ENCODE measurements at regions not wholly inside any gene's neighbourhood (a gene's known extent, or its start where the extent isn't known, plus 50 kb on each side); places are given as distances from the start of the nearest gene placed in this dataset.

DNA sequence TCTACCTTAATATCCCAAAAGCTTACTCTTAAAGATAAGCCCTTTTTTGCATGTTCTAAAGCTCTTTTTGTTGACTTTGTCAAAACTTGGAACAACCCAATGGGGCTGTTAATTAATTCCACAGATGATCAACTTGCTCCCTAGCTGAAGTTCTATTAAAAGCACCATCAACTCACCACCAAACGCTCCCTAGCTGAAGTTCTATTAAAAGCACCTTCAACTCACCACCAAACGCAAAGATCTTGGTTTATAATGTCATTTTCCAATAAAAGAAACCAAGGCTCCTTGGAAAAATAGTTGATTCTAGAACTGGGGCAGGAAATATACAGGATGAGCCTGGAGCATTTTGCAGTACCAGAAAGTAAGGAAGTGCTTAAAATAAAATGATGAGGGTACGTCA is 122.3 kb upstream of the STT3B start (continued):
- TF ChIP-seq, protein P1, sequence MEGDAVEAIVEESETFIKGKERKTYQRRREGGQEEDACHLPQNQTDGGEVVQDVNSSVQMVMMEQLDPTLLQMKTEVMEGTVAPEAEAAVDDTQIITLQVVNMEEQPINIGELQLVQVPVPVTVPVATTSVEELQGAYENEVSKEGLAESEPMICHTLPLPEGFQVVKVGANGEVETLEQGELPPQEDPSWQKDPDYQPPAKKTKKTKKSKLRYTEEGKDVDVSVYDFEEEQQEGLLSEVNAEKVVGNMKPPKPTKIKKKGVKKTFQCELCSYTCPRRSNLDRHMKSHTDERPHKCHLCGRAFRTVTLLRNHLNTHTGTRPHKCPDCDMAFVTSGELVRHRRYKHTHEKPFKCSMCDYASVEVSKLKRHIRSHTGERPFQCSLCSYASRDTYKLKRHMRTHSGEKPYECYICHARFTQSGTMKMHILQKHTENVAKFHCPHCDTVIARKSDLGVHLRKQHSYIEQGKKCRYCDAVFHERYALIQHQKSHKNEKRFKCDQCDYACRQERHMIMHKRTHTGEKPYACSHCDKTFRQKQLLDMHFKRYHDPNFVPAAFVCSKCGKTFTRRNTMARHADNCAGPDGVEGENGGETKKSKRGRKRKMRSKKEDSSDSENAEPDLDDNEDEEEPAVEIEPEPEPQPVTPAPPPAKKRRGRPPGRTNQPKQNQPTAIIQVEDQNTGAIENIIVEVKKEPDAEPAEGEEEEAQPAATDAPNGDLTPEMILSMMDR (IDR thresholded peaks at IDR 0.05 in 2 of 3, conservative IDR thresholded peaks at IDR 0.05 in 1 of 3; ENCODE audit: borderline replicate concordance in 1 of 3, insufficient read depth in 1 of 3, low read depth in 2 of 3, low read length in 2 of 3) = no peak
- no peak for TF ChIP-seq SIN3A (IDR thresholded peaks at IDR 0.05; ENCODE audit: low read depth)

DNA sequence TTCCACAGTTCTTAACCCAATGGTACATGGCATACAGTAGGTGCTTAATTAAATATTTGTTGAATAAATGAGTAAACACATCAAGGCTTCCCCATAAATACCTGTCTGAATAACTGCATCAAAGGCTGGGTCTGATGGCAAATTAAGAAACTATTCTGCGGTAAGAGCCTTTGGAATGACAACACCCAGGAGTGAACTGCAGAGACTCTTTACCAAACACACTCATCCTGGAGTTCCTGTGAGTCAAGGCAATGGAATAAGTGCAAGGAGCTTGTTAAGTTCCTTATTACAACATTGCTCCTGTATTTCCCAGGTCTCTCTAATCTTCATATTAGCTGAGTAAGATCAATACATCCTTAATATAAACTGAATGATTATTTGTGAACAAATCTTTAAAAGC is 119.9 kb upstream of the STT3B start:
- Histone ChIP-seq H3K9me2 (ENCODE audit: insufficient read depth) (no peaks in the 10 kb centered on the region), H3K27ac (ENCODE audit: low read depth, low read length) (no peak overlapping the region), H3K4me3 (replicated peaks in 1 of 2; ENCODE audit: low read depth in 1 of 2, low read length in 2 of 2) (no peak overlapping the region), H3K4me1 (ENCODE audit: control insufficient read depth in 1 of 2, insufficient read depth in 2 of 2, low read length in 2 of 2) (no peaks in the 10 kb centered on the region), H3K36me3 (ENCODE audit: control insufficient read depth in 1 of 2, insufficient read depth in 2 of 2, low read length in 2 of 2) (no peaks in the 10 kb centered on the region), H3K9me3 (ENCODE audit: control insufficient read depth in 1 of 2, insufficient read depth in 1 of 2, low read depth in 1 of 2, low read length in 2 of 2) (no peaks in the 10 kb centered on the region), H3K4me2 (ENCODE audit: low read length) (no peak overlapping the region), H3K9ac (ENCODE audit: low read length) (no peak overlapping the region), H2AFZ (ENCODE audit: low read depth, low read length, poor library complexity, severe bottlenecking) (no peak overlapping the region), H3K79me2 (ENCODE audit: insufficient read depth, low read length) (no peaks in the 10 kb centered on the region), H4K20me1 (ENCODE audit: insufficient read depth) (no peaks in the 10 kb centered on the region), H3K27me3 (ENCODE audit: insufficient read depth, low read length) (no peaks in the 10 kb centered on the region)
- no TSS peak for BruUV-seq (replicated peaks)
- ATAC-seq (no peak), DNase-seq (ENCODE audit: low read depth, low spot score) (no peak)
- RAD21 ChIA-PET (ENCODE audit: low non-redundant PET in 1 of 2, low total read pairs in 2 of 2, uncharacterized antibody in 2 of 2, unreplicated experiment in 2 of 2) = no interaction called here
- CTCF ChIA-PET = no interaction called here
- intact Hi-C loops (cut with micrococcal nuclease) = no loop called here
- TF ChIP-seq CBX3 (IDR thresholded peaks at IDR 0.05; ENCODE audit: low read depth) (no peak), TCF7L2 (IDR thresholded peaks at IDR 0.05; ENCODE audit: borderline replicate concordance, extremely low read depth, insufficient read depth, insufficient read length) (no peak)
- POLR2A ChIA-PET = no interaction called here

- POLR2A ChIA-PET = no interaction called here
- H3K4me1 ChIP-seq (ENCODE audit: control insufficient read depth in 1 of 2, insufficient read depth in 2 of 2, low read length in 2 of 2) = no peaks in the 10 kb centered on the region
- no peak overlapping the region for H3K27ac ChIP-seq (ENCODE audit: low read depth, low read length)
- no peak overlapping the region for H3K4me3 ChIP-seq (replicated peaks in 1 of 2; ENCODE audit: low read depth in 1 of 2, low read length in 2 of 2)
- CTCF ChIA-PET = no interaction called here
- intact Hi-C loops (cut with micrococcal nuclease) = no loop called here
- no TSS peak for BruUV-seq (replicated peaks)
- DNase-seq (ENCODE audit: low read depth, low spot score) (no peak), ATAC-seq (no peak)
- no peaks in the 10 kb centered on the region for H3K36me3 ChIP-seq (ENCODE audit: control insufficient read depth in 1 of 2, insufficient read depth in 2 of 2, low read length in 2 of 2)
- H3K9me3 ChIP-seq (ENCODE audit: control insufficient read depth in 1 of 2, insufficient read depth in 1 of 2, low read depth in 1 of 2, low read length in 2 of 2) = peaks cover 0 to 3% of the 10 kb centered on the region in 2 experiments; a peak in 1 of 4 replicates
- H3K27me3 ChIP-seq (ENCODE audit: insufficient read depth, low read length) = no peaks in the 10 kb centered on the region
- no peaks in the 10 kb centered on the region for H3K79me2 ChIP-seq (ENCODE audit: insufficient read depth, low read length)
- no peaks in the 10 kb centered on the region for H4K20me1 ChIP-seq (ENCODE audit: insufficient read depth)
- TF ChIP-seq SIN3A (IDR thresholded peaks at IDR 0.05; ENCODE audit: low read depth) = no peak
- TF ChIP-seq CBX3 (IDR thresholded peaks at IDR 0.05; ENCODE audit: low read depth) = no peak
- TF ChIP-seq POLR2A (IDR thresholded peaks at IDR 0.05; ENCODE audit: borderline replicate concordance, extremely low read depth, insufficient read depth, insufficient read length) = no peak
- TF ChIP-seq EGR1 (IDR thresholded peaks at IDR 0.05; ENCODE audit: low read depth) = no peak
- TF ChIP-seq CEBPB (IDR thresholded peaks at IDR 0.05; ENCODE audit: low read depth) = no peak
- H3K9ac ChIP-seq (ENCODE audit: low read length) = no peak overlapping the region
- RAD21 ChIA-PET (ENCODE audit: low non-redundant PET in 1 of 2, low total read pairs in 2 of 2, uncharacterized antibody in 2 of 2, unreplicated experiment in 2 of 2) = no interaction called here
- H3K4me2 ChIP-seq (ENCODE audit: low read length) = no peak overlapping the region
- H2AFZ ChIP-seq (ENCODE audit: low read depth, low read length, poor library complexity, severe bottlenecking) = no peak overlapping the region
- no peaks in the 10 kb centered on the region for H3K9me2 ChIP-seq (ENCODE audit: insufficient read depth)
Observed at GRCh38 chr3:31413515-31413914, 119.2 kb upstream of the STT3B start.

Measured in HCT116 (cell line).